ENCODE measurements at regions not wholly inside any gene's neighbourhood (a gene's known extent, or its start where the extent isn't known, plus 50 kb on each side); places are given as distances from the start of the nearest gene placed in this dataset.

GRCh38 chr7:22896917-22897316, 74.3 kb upstream of the TOMM7 start:
- peaks cover 1% of the 10 kb centered on the region for H3K36me3 Mint-ChIP-seq (ENCODE audit: low read depth)
- peaks cover 8% of the 10 kb centered on the region for H3K4me1 Mint-ChIP-seq
- peak overlapping the region; percentile 20 for H3K27ac Mint-ChIP-seq
- CTCF ChIA-PET: interaction anchor here (0.5 to 0.9 kb wide), 3 partner anchors 9 to 16 kb away, joined by 3 read pairs; no protein-coding TSS in a partner anchor
- H3K9me3 Mint-ChIP-seq: no peaks in the 10 kb centered on the region
- POLR2A ChIA-PET: no interaction called here
- peaks cover 5% of the 10 kb centered on the region for H3K27me3 Mint-ChIP-seq
- no peak for DNase-seq
- H3K4me3 Mint-ChIP-seq: no peak overlapping the region

GRCh38 chr7:22895828-22896165, 73.1 kb upstream of the TOMM7 start:
- H3K4me3 Mint-ChIP-seq: no peak overlapping the region
- H3K27ac Mint-ChIP-seq: no peak overlapping the region
- POLR2A ChIA-PET: no interaction called here
- no peaks in the 10 kb centered on the region for H3K9me3 Mint-ChIP-seq
- H3K36me3 Mint-ChIP-seq (ENCODE audit: low read depth): peaks cover 1% of the 10 kb centered on the region
- CTCF ChIA-PET: interaction anchor here (0.9 to 1.0 kb wide), 2 partner anchors 9 to 10 kb away, joined by 3 read pairs; no protein-coding TSS in a partner anchor
- H3K4me1 Mint-ChIP-seq: peaks cover 8% of the 10 kb centered on the region
- DNase-seq: no peak
- peaks cover 1% of the 10 kb centered on the region for H3K27me3 Mint-ChIP-seq

DNA sequence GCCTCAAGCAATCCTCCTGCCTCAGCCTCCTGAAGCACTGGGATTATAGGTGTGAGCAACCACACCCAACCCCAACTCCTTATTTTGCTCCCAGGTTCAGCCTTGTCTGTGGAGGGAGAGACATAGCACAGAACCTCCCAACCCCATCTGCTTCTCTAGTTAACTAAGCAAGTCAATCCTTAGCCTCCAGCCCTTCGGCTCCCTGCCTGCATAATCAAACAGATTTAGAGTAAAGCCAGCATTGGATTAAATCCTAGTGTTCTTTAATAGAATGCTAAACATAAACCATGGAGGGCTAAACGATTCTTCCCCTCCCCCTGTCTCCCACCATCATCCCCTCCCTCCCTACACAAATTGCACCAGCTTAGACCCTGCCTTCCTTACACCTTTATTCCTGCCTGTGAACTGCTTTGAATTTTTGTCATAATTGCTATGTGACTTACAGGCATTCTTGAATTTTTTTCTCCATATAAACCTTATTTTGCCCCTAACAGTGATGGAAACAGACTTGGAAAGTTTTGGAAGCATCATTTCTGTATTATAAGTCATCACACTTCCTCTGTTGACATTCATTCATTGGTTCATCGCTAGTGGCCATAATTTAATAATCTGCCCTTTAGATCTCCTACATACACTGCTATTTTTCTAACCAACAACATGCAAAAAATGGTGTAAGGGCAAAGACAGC, 72.6 kb upstream of the TOMM7 start:
- H3K27me3 Mint-ChIP-seq: peaks cover 1% of the 10 kb centered on the region
- peaks cover 8% of the 10 kb centered on the region for H3K4me1 Mint-ChIP-seq
- no peaks in the 10 kb centered on the region for H3K9me3 Mint-ChIP-seq
- ChIA-PET POLR2A (no interaction called here), CTCF (interaction anchor here (0.9 to 1.0 kb wide), 2 partner anchors 8 to 9 kb away, joined by 3 read pairs; no protein-coding TSS in a partner anchor)
- no peak for DNase-seq
- no peak overlapping the region for H3K4me3 Mint-ChIP-seq
- no peak overlapping the region for H3K27ac Mint-ChIP-seq
- H3K36me3 Mint-ChIP-seq (ENCODE audit: low read depth): no peaks in the 10 kb centered on the region

DNA sequence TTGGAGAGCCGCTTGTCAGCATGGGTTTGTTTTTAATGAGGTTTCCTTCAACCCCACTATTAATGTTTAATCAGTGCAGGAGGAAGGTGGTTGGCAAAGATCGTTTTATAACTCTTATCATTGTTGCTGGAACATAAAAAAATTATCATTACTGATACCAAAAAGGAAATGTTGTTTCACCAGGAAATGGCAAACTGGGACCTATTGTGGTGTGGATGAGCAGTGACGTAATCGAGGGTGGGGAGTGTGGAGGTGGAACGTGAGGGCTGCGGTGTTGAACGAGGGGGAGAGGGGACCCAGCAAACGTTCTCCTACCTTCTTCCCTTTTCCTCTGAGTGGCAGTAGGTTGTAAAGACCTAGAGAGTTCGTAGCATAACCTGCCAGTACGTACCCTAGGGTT, 71.9 kb upstream of the TOMM7 start:
- CTCF ChIA-PET: no interaction called here
- no peak overlapping the region for H3K27ac Mint-ChIP-seq
- H3K36me3 Mint-ChIP-seq (ENCODE audit: low read depth): no peaks in the 10 kb centered on the region
- no peaks in the 10 kb centered on the region for H3K9me3 Mint-ChIP-seq
- peaks cover 1% of the 10 kb centered on the region for H3K27me3 Mint-ChIP-seq
- DNase-seq: no peak
- H3K4me1 Mint-ChIP-seq: peaks cover 8% of the 10 kb centered on the region
- H3K4me3 Mint-ChIP-seq: no peak overlapping the region
- POLR2A ChIA-PET: no interaction called here

- ChIA-PET POLR2A (no interaction called here), CTCF (interaction anchor here (0.6 to 0.7 kb wide), 2 partner anchors 17 to 194 kb away, joined by 3 read pairs; no protein-coding TSS in a partner anchor)
- no peak overlapping the region for H3K27ac Mint-ChIP-seq
- H3K27me3 Mint-ChIP-seq: peaks cover 1% of the 10 kb centered on the region
- H3K4me3 Mint-ChIP-seq: no peak overlapping the region
- peaks cover 10% of the 10 kb centered on the region for H3K4me1 Mint-ChIP-seq
- H3K36me3 Mint-ChIP-seq (ENCODE audit: low read depth): no peaks in the 10 kb centered on the region
- H3K9me3 Mint-ChIP-seq: no peaks in the 10 kb centered on the region
- DNase-seq: no peak
Observed at GRCh38 chr7:22890773-22891172, 68.1 kb upstream of the TOMM7 start.

- Mint-ChIP-seq H3K27ac (peak overlapping the region; percentile 90), H3K4me1 (peaks cover 40% of the 10 kb centered on the region), H3K36me3 (ENCODE audit: low read depth) (peaks cover 8% of the 10 kb centered on the region), H3K4me3 (peak overlapping the region; percentile 40), H3K9me3 (peaks cover 2% of the 10 kb centered on the region), H3K27me3 (no peaks in the 10 kb centered on the region)
- ChIA-PET CTCF (interaction anchor here (0.6 to 1.5 kb wide), 9 partner anchors 10 to 394 kb away, joined by 3 to 8 read pairs (median 3); no protein-coding TSS in a partner anchor), POLR2A (interaction anchor here (0.6 to 0.7 kb wide), 3 partner anchors 13 to 458 kb away, joined by 3 to 5 read pairs (median 4); no protein-coding TSS in a partner anchor)
- DNase-seq: peak; percentile 81
Observed at GRCh38 chr7:22885797-22886261, 63.2 kb upstream of the TOMM7 start.

DNA sequence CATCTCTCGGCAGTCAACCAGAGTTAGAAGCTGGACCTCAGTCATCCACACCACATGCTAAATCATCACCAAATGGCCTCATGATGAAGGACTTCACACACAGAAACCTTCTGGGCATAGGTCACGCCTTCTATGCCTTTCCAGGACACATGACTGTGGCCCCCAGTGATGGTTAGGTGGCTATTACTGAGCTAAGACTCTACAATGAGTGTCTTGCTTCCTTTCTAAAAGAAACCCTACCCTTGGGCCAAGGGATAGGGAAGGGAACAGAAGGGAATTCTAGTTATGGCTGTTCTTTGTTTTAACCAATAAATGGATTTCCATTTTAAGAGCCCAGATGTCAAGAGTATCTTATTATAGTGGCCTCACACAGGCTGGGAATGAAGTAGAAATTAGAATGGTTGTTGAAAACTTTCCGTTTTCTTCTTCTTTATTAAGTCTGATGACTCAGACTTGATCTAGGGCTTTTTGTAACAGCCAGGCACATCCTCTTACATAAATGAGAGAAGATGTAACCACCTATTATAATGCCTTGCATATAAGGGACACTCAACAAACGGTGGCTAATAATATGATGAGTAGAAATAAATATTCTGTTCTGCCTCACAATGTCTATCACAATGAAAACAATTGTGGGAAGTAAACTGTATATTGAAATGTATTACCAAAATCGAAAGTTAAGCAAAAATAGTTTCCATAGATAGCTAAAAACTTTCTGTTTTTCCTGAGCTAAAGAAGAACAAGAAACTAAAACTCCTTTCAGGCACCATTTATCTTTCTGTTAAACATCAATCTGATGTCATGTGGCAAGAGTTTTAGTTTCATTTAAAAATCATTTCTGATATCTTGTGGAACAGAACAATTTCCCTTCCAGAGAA, 62.5 kb upstream of the TOMM7 start:
- no peak for DNase-seq
- no peaks in the 10 kb centered on the region for H3K27me3 Mint-ChIP-seq
- CTCF ChIA-PET: interaction anchor here (0.6 to 1.6 kb wide), 9 partner anchors 9 to 395 kb away, joined by 3 to 8 read pairs (median 3); no protein-coding TSS in a partner anchor
- no peak overlapping the region for H3K4me3 Mint-ChIP-seq
- H3K4me1 Mint-ChIP-seq: peaks cover 40% of the 10 kb centered on the region
- peaks cover 8% of the 10 kb centered on the region for H3K36me3 Mint-ChIP-seq (ENCODE audit: low read depth)
- H3K27ac Mint-ChIP-seq: peak overlapping the region; percentile 90
- H3K9me3 Mint-ChIP-seq: peaks cover 2% of the 10 kb centered on the region
- POLR2A ChIA-PET: interaction anchor here (0.6 to 0.7 kb wide), 3 partner anchors 14 to 458 kb away, joined by 3 to 5 read pairs (median 4); no protein-coding TSS in a partner anchor

- Mint-ChIP-seq H3K36me3 (ENCODE audit: low read depth) (peaks cover 8% of the 10 kb centered on the region), H3K27me3 (no peaks in the 10 kb centered on the region), H3K4me3 (no peak overlapping the region), H3K4me1 (peaks cover 40% of the 10 kb centered on the region), H3K9me3 (peaks cover 2% of the 10 kb centered on the region), H3K27ac (peak overlapping the region; percentile 4)
- no peak for DNase-seq
- CTCF ChIA-PET: interaction anchor here (0.6 to 1.7 kb wide), 3 partner anchors 13 to 255 kb away, joined by 3 to 4 read pairs (median 3); no protein-coding TSS in a partner anchor
- POLR2A ChIA-PET: no interaction called here
Observed at GRCh38 chr7:22882106-22882505, 59.5 kb upstream of the TOMM7 start.

- H3K36me3 Mint-ChIP-seq (ENCODE audit: low read depth): peaks cover 8% of the 10 kb centered on the region
- ChIA-PET CTCF (no interaction called here), POLR2A (no interaction called here)
- no peaks in the 10 kb centered on the region for H3K27me3 Mint-ChIP-seq
- no peak for DNase-seq
- H3K4me1 Mint-ChIP-seq: peaks cover 24% of the 10 kb centered on the region
- no peak overlapping the region for H3K27ac Mint-ChIP-seq
- peaks cover 2% of the 10 kb centered on the region for H3K9me3 Mint-ChIP-seq
- no peak overlapping the region for H3K4me3 Mint-ChIP-seq
Observed at GRCh38 chr7:22879709-22880306, 57.2 kb upstream of the TOMM7 start.

GRCh38 chr7:22879280-22879679, 56.6 kb upstream of the TOMM7 start:
- peaks cover 5% of the 10 kb centered on the region for H3K36me3 Mint-ChIP-seq (ENCODE audit: low read depth)
- CTCF ChIA-PET: no interaction called here
- POLR2A ChIA-PET: no interaction called here
- DNase-seq: no peak
- H3K27ac Mint-ChIP-seq: no peak overlapping the region
- no peaks in the 10 kb centered on the region for H3K27me3 Mint-ChIP-seq
- H3K9me3 Mint-ChIP-seq: peaks cover 2% of the 10 kb centered on the region
- no peak overlapping the region for H3K4me3 Mint-ChIP-seq
- peaks cover 19% of the 10 kb centered on the region for H3K4me1 Mint-ChIP-seq

DNA sequence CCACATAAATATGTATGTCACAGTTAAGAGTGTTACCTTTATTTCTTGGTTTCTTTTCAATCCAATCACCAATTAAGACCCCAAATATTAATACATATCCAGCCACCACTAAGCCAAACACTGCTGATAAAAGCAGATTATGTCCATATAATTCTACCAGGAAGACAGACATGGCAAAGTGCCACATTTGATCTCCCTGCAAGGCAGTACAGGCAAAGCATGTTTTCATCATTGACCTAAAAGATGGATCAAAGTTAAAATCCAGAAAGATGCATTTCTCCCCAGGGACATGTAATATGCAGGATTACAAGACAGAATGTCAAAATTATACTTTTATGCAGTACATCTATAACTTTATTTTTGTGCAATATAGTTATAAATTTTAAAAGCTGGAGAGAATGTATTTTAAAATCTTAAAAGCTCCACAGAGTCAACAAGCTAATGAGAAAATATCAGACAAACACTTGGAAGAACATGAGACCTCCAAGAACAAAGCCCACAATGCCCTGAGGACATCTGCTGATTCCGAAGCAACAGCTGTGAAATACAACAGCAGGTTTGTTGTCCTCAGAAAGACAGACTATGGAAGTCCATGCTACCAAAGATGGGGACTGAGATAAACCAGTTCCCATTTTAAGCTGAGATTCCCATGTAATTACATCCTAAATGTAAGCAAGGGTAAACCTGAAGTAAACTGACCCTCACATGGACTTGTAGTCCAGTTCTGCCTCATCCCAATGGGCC, 54.5 kb upstream of the TOMM7 start:
- H3K9me3 Mint-ChIP-seq: no peaks in the 10 kb centered on the region
- no peaks in the 10 kb centered on the region for H3K36me3 Mint-ChIP-seq (ENCODE audit: low read depth)

GRCh38 chr7:22875470-22875869, 52.8 kb upstream of the TOMM7 start:
- Mint-ChIP-seq H3K4me3 (no peak overlapping the region), H3K27me3 (no peaks in the 10 kb centered on the region), H3K9me3 (no peaks in the 10 kb centered on the region), H3K4me1 (peaks cover 3% of the 10 kb centered on the region), H3K36me3 (ENCODE audit: low read depth) (no peaks in the 10 kb centered on the region), H3K27ac (no peak overlapping the region)
- CTCF ChIA-PET: interaction anchor here (0.7 to 1.3 kb wide), 3 partner anchors 11 to 169 kb away, joined by 3 read pairs; no protein-coding TSS in a partner anchor
- DNase-seq: no peak
- POLR2A ChIA-PET: no interaction called here

More for the DNA sequence above, 54.5 kb upstream of the TOMM7 start:
- DNase-seq: no peak
- Mint-ChIP-seq H3K27me3 (no peaks in the 10 kb centered on the region), H3K4me1 (peaks cover 10% of the 10 kb centered on the region), H3K27ac (no peak overlapping the region), H3K4me3 (no peak overlapping the region)
- POLR2A ChIA-PET: no interaction called here
- CTCF ChIA-PET: interaction anchor here (0.7 to 1.6 kb wide), 3 partner anchors 13 to 179 kb away, joined by 3 read pairs; no protein-coding TSS in a partner anchor

Data from activated CD4-positive, alpha-beta T cell treated with anti-CD3 and anti-CD28 coated beads, Interleukin-2, amount 10 ng/mL, durations not matched to agents 7 days and 5 days (primary cell).